VCaP (cell line): ENCODE measurements at regions not wholly inside any gene's neighbourhood (a gene's known extent, or its start where the extent isn't known, plus 50 kb on each side); places are given as distances from the start of the nearest gene placed in this dataset.

Experiments
- H3K27ac ChIP-seq: fragments of 450-650 bp; 2 replicates; pipeline ENCODE4 v1.5.1; 2017
- TF ChIP-seq, protein P1 (sequence below): fragments of 450-650 bp; conservative IDR thresholded peaks from 2 replicates; pipeline ENCODE4 v1.5.1; 2017; ENCODE audit warnings: mild to moderate bottlenecking, moderate library complexity

DNA sequence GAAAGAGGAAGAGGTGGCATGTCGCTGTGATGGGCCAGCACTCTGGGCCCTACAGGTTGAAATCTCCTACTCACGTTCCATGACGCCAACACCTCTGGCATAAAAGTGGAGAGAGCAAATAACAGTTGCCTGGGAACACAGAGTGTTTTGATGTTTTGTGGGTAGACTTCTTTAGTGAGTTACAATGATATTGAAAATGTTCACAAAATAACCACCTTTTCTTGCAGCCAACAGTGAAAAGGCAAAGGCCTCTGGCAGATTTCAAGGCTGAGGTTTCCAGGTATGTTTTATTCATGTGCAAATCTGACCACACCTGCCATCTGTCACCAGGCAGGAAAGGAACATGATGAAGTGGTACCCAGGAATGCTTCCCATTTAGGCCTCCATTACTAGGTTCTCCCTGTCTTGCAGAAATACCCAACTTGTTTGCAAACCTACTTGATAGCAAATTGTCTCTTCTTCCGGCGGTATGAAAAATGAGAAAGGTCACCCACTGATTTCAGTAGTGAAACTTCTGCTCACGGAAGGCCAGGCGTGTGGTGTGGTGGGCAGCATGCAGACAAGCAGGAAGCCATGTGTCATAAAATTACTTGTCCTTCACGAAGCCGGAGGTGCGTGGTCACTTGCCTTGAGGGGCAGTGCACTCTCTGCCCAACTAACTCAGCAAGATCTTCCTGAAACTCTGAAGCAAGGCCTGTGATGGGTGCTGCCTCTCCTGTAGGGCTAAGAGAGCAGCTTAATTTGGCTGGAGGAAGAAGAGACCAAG, 299.1 kb upstream of the PRDM1 start:
- H3K27ac ChIP-seq, result no peak overlapping the region
- TF ChIP-seq, protein P1, sequence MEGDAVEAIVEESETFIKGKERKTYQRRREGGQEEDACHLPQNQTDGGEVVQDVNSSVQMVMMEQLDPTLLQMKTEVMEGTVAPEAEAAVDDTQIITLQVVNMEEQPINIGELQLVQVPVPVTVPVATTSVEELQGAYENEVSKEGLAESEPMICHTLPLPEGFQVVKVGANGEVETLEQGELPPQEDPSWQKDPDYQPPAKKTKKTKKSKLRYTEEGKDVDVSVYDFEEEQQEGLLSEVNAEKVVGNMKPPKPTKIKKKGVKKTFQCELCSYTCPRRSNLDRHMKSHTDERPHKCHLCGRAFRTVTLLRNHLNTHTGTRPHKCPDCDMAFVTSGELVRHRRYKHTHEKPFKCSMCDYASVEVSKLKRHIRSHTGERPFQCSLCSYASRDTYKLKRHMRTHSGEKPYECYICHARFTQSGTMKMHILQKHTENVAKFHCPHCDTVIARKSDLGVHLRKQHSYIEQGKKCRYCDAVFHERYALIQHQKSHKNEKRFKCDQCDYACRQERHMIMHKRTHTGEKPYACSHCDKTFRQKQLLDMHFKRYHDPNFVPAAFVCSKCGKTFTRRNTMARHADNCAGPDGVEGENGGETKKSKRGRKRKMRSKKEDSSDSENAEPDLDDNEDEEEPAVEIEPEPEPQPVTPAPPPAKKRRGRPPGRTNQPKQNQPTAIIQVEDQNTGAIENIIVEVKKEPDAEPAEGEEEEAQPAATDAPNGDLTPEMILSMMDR, result no peak

DNA sequence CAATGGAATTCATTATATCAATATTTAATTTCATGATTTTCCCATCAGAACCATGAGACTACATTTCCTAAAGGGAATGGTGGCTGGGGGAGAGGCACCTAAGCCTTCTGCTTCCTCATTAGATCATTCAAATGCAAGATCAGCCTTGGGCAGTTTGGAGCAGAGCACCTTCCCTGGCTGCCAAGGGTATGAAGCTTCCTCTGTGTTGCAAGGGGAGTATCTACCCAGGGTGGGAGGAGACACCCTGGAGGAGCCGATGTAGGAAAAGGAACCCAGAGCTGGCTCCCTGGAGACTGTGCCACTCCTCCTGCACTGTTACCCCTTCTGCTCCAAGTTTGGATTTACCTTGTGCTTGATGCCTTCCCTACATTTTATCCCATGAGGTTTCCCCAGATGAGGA, 299.7 kb upstream of the PRDM1 start:
- H3K27ac ChIP-seq, result no peak overlapping the region
- TF ChIP-seq, protein P1, result no peak

DNA sequence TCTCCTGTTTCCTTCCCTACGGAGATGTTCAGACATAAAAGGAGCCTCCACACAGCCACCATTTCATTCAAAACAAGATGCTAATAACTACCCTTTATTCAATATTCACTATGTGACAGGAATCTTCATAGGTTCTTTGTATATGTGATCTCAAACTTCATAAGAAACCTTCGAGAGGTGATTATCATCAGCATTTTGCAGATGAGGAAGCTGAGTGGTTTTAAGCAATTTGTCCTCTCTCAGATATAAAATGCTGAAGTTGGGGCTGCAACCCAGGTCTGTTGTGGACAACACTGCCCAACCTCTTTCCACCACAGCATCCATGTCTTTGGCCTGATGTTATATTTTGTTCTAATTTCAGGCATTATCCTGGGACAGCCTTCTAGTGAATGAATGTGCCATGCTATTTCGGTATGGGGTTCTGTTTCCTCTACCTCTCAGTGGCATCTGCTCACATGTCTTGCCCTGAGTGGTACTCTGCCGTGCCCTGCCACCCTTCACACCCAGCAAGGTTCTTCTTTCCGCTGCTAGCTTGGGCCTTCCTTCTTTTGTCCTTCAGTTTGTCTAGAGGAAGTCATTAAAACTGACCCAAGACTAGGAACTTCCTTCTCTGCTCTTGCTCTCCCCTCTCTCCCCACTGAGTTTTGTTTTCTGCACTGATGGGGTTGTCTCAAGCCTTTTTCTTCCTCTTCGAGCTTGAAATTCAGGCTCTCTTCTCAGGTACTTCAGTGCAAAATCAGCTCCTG, 300.9 kb upstream of the PRDM1 start:
- no peak overlapping the region for H3K27ac ChIP-seq
- TF ChIP-seq, protein P1, result no peak

DNA sequence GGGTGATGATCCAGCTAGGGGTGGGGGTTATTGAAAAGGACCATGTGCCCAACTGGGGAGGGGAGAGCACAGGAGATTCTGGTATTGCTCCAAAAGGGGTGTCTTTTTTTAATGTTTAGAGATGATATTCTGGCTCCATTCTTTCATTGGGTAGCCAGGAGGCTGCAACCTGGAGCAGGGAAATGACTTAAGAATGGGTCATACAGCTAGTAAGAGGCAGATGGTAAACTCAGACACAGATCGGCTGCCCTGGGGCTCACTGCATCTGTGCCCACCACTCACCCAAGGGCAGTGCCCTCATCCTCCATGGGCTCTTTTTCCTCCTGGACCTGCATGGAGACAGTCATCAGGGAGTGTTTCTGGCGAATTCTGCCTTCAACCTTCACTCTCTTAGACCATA, 302.0 kb upstream of the PRDM1 start:
- H3K27ac ChIP-seq, result no peak overlapping the region
- TF ChIP-seq, protein P1, result no peak

DNA sequence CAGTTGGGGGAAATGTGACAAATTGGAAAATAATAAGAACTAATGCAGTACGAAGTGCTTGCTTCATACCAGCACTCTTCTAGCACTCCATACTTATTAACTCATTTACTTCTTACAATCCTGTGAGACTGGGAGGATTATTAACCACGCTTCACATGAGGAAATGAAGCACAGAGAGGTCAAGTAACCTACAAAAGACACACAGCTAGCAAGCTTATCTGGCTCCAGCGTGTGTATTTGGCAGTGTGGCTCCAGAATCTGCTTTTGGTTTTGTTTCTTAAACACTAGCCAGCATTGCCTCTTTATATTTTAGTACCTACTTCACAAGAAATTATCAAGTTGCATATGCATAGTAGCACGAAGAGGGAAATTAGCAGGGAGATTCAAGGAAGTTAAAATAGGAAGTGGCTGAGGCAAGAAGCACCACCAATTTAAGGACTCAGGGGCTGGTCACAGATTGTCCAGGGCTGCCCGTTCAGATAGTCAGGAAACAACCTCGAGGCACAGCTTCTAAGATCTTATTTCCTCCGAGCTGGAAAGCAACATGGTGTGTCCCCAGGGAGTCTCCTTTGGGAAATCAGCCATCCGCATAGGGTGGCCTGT, 302.7 kb upstream of the PRDM1 start:
- no peak overlapping the region for H3K27ac ChIP-seq
- TF ChIP-seq, protein P1, result no peak

DNA sequence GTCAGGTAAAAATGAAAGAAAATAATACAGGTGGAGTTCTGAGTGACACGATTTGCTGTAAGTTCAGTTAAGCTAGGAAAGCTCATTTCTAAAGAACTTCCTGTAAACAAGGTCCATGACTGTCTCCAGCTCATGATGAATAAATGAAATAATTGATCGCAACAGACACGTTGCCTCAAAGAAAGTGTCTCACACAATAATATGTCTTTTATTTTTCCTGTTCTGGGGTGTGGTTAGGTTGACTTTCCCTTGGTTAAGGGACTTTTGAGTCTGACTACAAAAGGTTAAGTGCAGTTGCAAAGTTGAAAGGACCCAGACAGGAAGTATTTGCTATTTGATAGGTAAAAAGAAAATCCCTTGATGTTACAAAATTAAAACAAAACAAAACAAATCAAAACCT, 304.2 kb upstream of the PRDM1 start:
- no peak overlapping the region for H3K27ac ChIP-seq
- TF ChIP-seq, protein P1, result no peak

DNA sequence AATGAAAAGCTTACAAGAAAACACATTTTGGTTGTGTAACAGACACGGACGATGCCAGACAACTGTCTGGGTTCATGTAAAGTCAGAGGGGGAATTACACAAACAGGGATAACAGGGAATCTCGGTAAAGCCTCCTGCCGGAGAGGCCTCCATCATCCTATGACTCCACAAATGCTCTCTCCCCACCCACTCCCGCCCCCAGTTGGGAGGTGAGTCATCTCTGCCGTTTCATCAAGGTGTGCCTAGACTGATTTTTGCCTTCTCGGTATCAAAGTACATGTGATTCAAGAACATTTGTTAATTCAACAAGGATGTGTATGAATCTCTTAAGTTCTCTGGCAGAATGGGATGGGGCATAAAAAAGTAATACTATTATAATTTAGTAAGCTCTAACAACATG, 304.9 kb upstream of the PRDM1 start:
- H3K27ac ChIP-seq, result no peak overlapping the region
- TF ChIP-seq, protein P1, result no peak
